H1 (cell line): ENCODE measurements at regions not wholly inside any gene's neighbourhood (a gene's known extent, or its start where the extent isn't known, plus 50 kb on each side); places are given as distances from the start of the nearest gene placed in this dataset.

Experiments used
- CTCF ChIA-PET: fragments of 300-600 bp; sonication (Branson Sonifier 250); formaldehyde crosslinking; loops from one replicate; lab custom pipeline; 2021; ENCODE audit not compliant: partially characterized antibody; lab: Charles Lee
- POLR2A ChIA-PET: fragments of 300-600 bp; sonication (Branson Sonifier 250); formaldehyde crosslinking; loops from one replicate; lab custom pipeline; 2021; ENCODE audit warnings: inconsistent platforms; ENCODE audit not compliant: partially characterized antibody; lab: Charles Lee
- DNase-seq, 2 experiments: peaks; one replicate each; pipeline versions ENCODE4 v3.0.0 to v3.0.0-alpha.2; 2010 to 2022; ENCODE audit warnings: low spot score in 2 of 2, low read depth in 1 of 2, mixed read lengths in 1 of 2
- FAIRE-seq: peaks from 2 replicates; lab custom pipeline; 2011; peaks lifted over from hg19 to GRCh38; lab: Jason Lieb, UNC
- H2AFZ ChIP-seq: 2 replicates; pipeline ENCODE4 v1.8.1; 2012; ENCODE audit warnings: low read length, inconsistent platforms
- H2AK5ac ChIP-seq: 2 replicates; pipeline ENCODE4 v1.6.1; 2013; ENCODE audit warnings: low read depth, low read length
- H2BK120ac ChIP-seq: replicated peaks from 2 replicates; pipeline ENCODE3; 2013; ENCODE audit warnings: low read depth, low read length, inconsistent platforms
- H2BK12ac ChIP-seq: 2 replicates; pipeline ENCODE4 v1.6.1; 2013; ENCODE audit warnings: low read depth, low read length
- H2BK15ac ChIP-seq: 2 replicates; pipeline ENCODE4 v1.6.1; 2013; ENCODE audit warnings: low read length
- H2BK20ac ChIP-seq: 2 replicates; pipeline ENCODE4 v1.6.1; 2013; ENCODE audit warnings: low read length
- H2BK5ac ChIP-seq: 2 replicates; pipeline ENCODE4 v1.6.1; 2013; ENCODE audit warnings: low read depth, low read length
- H3K14ac ChIP-seq: 2 replicates; pipeline ENCODE4 v1.6.1; 2013; ENCODE audit warnings: inconsistent platforms; ENCODE audit not compliant: insufficient read length
- H3K18ac ChIP-seq: 2 replicates; pipeline ENCODE4 v1.6.1; 2013; ENCODE audit warnings: low read length; ENCODE audit errors: extremely low read depth
- H3K23ac ChIP-seq: 2 replicates; pipeline ENCODE4 v1.6.1; 2013; ENCODE audit warnings: inconsistent platforms; ENCODE audit not compliant: insufficient read length
- H3K23me2 ChIP-seq: 2 replicates; pipeline ENCODE4 v1.6.1; 2013; ENCODE audit warnings: low read depth, low read length
- H3K27ac ChIP-seq: 2 replicates; pipeline ENCODE4 v1.6.1; 2011; ENCODE audit warnings: low read depth, low read length, inconsistent platforms
- H3K27me3 ChIP-seq, 4 experiments: replicated peaks in 1 of 4; 1 replicate in 1 of 4; 2 replicates in 3 of 4; pipeline versions ENCODE4 v1.6.1 to v1.8.1; 2011 to 2013; ENCODE audit warnings: low read length in 3 of 4, mild to moderate bottlenecking in 3 of 4, inconsistent platforms in 2 of 4, mixed read lengths in 2 of 4, moderate library complexity in 1 of 4; ENCODE audit not compliant: control insufficient read depth in 3 of 4, insufficient read depth in 3 of 4; ENCODE audit errors: extremely low read depth in 1 of 4
- H3K36me3 ChIP-seq, 4 experiments: 2 replicates each; pipeline versions ENCODE4 v1.6.1 to v1.8.1; 2011 to 2013; ENCODE audit warnings: mild to moderate bottlenecking in 4 of 4, low read length in 3 of 4, moderate library complexity in 2 of 4, control low read depth in 1 of 4, inconsistent platforms in 1 of 4; ENCODE audit not compliant: insufficient read depth in 4 of 4, control insufficient read depth in 2 of 4
- H3K4ac ChIP-seq: replicated peaks from 2 replicates; pipeline ENCODE3; 2013; ENCODE audit warnings: low read length, low read depth, mixed read lengths, inconsistent platforms; ENCODE audit not compliant: insufficient read length
- H3K4me1 ChIP-seq, 4 experiments: replicated peaks in 1 of 4; 1 replicate in 1 of 4; 2 replicates in 3 of 4; pipeline versions ENCODE4 v1.6.1 to v1.8.1; 2011 to 2013; ENCODE audit warnings: low read length in 3 of 4, inconsistent platforms in 2 of 4, mixed read lengths in 1 of 4; ENCODE audit not compliant: insufficient read depth in 4 of 4, control insufficient read depth in 3 of 4
- H3K4me2 ChIP-seq, 2 experiments: 2 replicates each; pipeline versions ENCODE4 v1.6.1 to v1.8.1; 2011 to 2013; ENCODE audit warnings: low read depth in 2 of 2, low read length in 2 of 2, control low read depth in 1 of 2, inconsistent platforms in 1 of 2, mild to moderate bottlenecking in 1 of 2; ENCODE audit not compliant: insufficient read depth in 1 of 2
- H3K4me3 ChIP-seq, 4 experiments: fragments of 200-600, 300-600 bp in 1 of 4; sonication (generic), shearing (Covaris generic), sonication (Bioruptor Twin) in 1 of 4; 2 replicates each; pipeline versions ENCODE4 v1.5.1 to v1.8.1; 2011 to 2016; ENCODE audit warnings: low read length in 4 of 4, low read depth in 3 of 4, control low read depth in 2 of 4, inconsistent platforms in 2 of 4, mild to moderate bottlenecking in 2 of 4, mixed read lengths in 1 of 4, moderate library complexity in 1 of 4; ENCODE audit not compliant: insufficient read depth in 2 of 4; ENCODE audit errors: extremely low read depth in 1 of 4
- H3K56ac ChIP-seq: replicated peaks from 2 replicates; pipeline ENCODE3; 2013; ENCODE audit warnings: low read depth, mild to moderate bottlenecking, mixed read lengths, low read length, inconsistent platforms; ENCODE audit not compliant: insufficient read length
- H3K79me1 ChIP-seq: 2 replicates; pipeline ENCODE4 v1.6.1; 2013; ENCODE audit warnings: low read depth, low read length, control low read depth
- H3K79me2 ChIP-seq, 2 experiments: 2 replicates each; pipeline versions ENCODE4 v1.6.1 to v1.8.1; 2012 to 2013; ENCODE audit warnings: low read length in 2 of 2, mild to moderate bottlenecking in 2 of 2, inconsistent platforms in 1 of 2; ENCODE audit not compliant: insufficient read depth in 2 of 2, control insufficient read depth in 1 of 2
- H3K9ac ChIP-seq, 4 experiments: replicated peaks in 1 of 4; 1 replicate in 1 of 4; 2 replicates in 3 of 4; pipeline versions ENCODE4 v1.6.1 to v1.8.1; 2011 to 2013; ENCODE audit warnings: low read depth in 3 of 4, low read length in 3 of 4, control low read depth in 2 of 4, mild to moderate bottlenecking in 2 of 4, moderate library complexity in 2 of 4, inconsistent platforms in 1 of 4; ENCODE audit errors: extremely low read depth in 1 of 4
- H3K9me3 ChIP-seq, 2 experiments: 2 replicates each; pipeline versions ENCODE4 v1.6.1 to v1.8.1; 2012 to 2013; ENCODE audit warnings: mild to moderate bottlenecking in 2 of 2, moderate library complexity in 2 of 2, control low read depth in 1 of 2, inconsistent platforms in 1 of 2, low read depth in 1 of 2, low read length in 1 of 2, mixed read lengths in 1 of 2; ENCODE audit not compliant: insufficient read depth in 2 of 2
- H4K20me1 ChIP-seq, 2 experiments: replicated peaks in 1 of 2; 2 replicates each; pipeline versions ENCODE3 to v1.8.1; 2011 to 2013; ENCODE audit warnings: inconsistent platforms in 2 of 2, low read length in 2 of 2, mild to moderate bottlenecking in 1 of 2; ENCODE audit not compliant: insufficient read depth in 2 of 2, control insufficient read depth in 1 of 2
- H4K5ac ChIP-seq: 2 replicates; pipeline ENCODE4 v1.6.1; 2013; ENCODE audit warnings: low read length, low read depth, mixed read lengths, inconsistent platforms; ENCODE audit not compliant: insufficient read length
- H4K8ac ChIP-seq: 2 replicates; pipeline ENCODE4 v1.8.0; 2013; ENCODE audit warnings: mild to moderate bottlenecking, moderate library complexity, low read length, inconsistent platforms; ENCODE audit not compliant: insufficient read depth; ENCODE audit errors: extremely low read depth
- H4K91ac ChIP-seq: replicated peaks from 2 replicates; pipeline ENCODE3; 2013; ENCODE audit warnings: low read length, mixed read lengths, inconsistent platforms; ENCODE audit not compliant: insufficient read length
- ASH2L ChIP-seq: fragments of 200-600, 300-600 bp; sonication (generic); IDR thresholded peaks from one replicate; pipeline ENCODE4 v1.7.1; 2017; ENCODE audit warnings: low read length
- CBX8 ChIP-seq: fragments of 300-800, 300-1000 bp; sonication (generic); IDR thresholded peaks from 2 replicates; pipeline ENCODE4 v1.7.1; 2016; ENCODE audit warnings: low read depth, low read length, borderline replicate concordance
- EP300 ChIP-seq, 2 experiments: IDR thresholded peaks; 1 replicate in 1 of 2; 2 replicates in 1 of 2; pipeline ENCODE4 v1.6.1; 2011 to 2012; ENCODE audit warnings: low read depth in 2 of 2, low read length in 2 of 2, mild to moderate bottlenecking in 2 of 2, borderline replicate concordance in 1 of 2, inconsistent platforms in 1 of 2, moderate library complexity in 1 of 2
- FOSL1 ChIP-seq: IDR thresholded peaks from 2 replicates; pipeline ENCODE4 v1.6.1; 2011; ENCODE audit warnings: mild to moderate bottlenecking, low read depth, low read length, moderate library complexity; ENCODE audit not compliant: insufficient read depth
- HDAC6 ChIP-seq: IDR thresholded peaks from one replicate; pipeline ENCODE4 v1.7.1; 2012; ENCODE audit warnings: low read depth, mild to moderate bottlenecking, inconsistent platforms, low read length, moderate library complexity
- RFX5 ChIP-seq: IDR thresholded peaks from 2 replicates; pipeline ENCODE4 v1.6.1; 2011; ENCODE audit warnings: low read depth, low read length, improper control_type of control experiment, borderline replicate concordance
- RXRA ChIP-seq: IDR thresholded peaks from 2 replicates; pipeline ENCODE4 v1.6.1; 2011; ENCODE audit warnings: low read depth, mild to moderate bottlenecking, low read length, moderate library complexity; ENCODE audit not compliant: insufficient read depth
- SP4 ChIP-seq: IDR thresholded peaks from 2 replicates; pipeline ENCODE4 v1.6.1; 2012; ENCODE audit warnings: low read length, inconsistent platforms
- TAF1 ChIP-seq: IDR thresholded peaks from 2 replicates; pipeline ENCODE4 v1.6.1; 2011; ENCODE audit warnings: mild to moderate bottlenecking, low read depth, low read length
- WGBS, 2 experiments: shearing (Covaris generic) in 1 of 2; methylation state at CpG; one replicate each; pipeline versions ENCODE4 v1.1.6 to v1.1.7; 2013 to 2015; ENCODE audit warnings: low lambda C conversion rate in 2 of 2, mixed read lengths in 2 of 2, inconsistent platforms in 1 of 2, low coverage in 1 of 2, missing lambda C conversion rate in 1 of 2; ENCODE audit not compliant: insufficient replicate concordance in 2 of 2, insufficient coverage in 1 of 2, insufficient read length in 1 of 2; ENCODE audit errors: extremely low coverage in 1 of 2, missing lambda C conversion rate in 1 of 2; 5-methylcytosine and 5-hydroxymethylcytosine counted together

- Histone ChIP-seq H4K8ac (no peak overlapping the region), H3K4ac (no peak overlapping the region), H3K23ac (no peak overlapping the region), H3K18ac (no peak overlapping the region), H3K9me3 (no peaks in the 10 kb centered on the region), H3K36me3 (no peaks in the 10 kb centered on the region), H3K4me1 (no peaks in the 10 kb centered on the region), H2BK12ac (no peak overlapping the region), H3K56ac (no peak overlapping the region), H3K27me3 (no peaks in the 10 kb centered on the region), H3K27ac (no peak overlapping the region), H3K4me2 (no peak overlapping the region), H2BK5ac (no peak overlapping the region), H3K23me2 (no peaks in the 10 kb centered on the region), H2AFZ (no peak overlapping the region), H2AK5ac (no peak overlapping the region), H2BK20ac (no peak overlapping the region), H4K91ac (no peak overlapping the region), H3K14ac (no peak overlapping the region), H4K5ac (no peak overlapping the region), H3K79me1 (no peaks in the 10 kb centered on the region), H3K79me2 (no peaks in the 10 kb centered on the region), H2BK15ac (no peak overlapping the region), H3K9ac (no peak overlapping the region)
- 96% methylated on average over 4 of the region's 4 CpGs; no CpG with 5 or more reads in 1 of the 2 experiments for WGBS, 2 experiments
- POLR2A ChIA-PET = no interaction called here
- TF ChIP-seq FOSL1 (no peak), EP300 (IDR thresholded peaks at IDR 0.05; ENCODE audit: borderline replicate concordance in 1 of 2, low read depth in 2 of 2, low read length in 2 of 2) (no peak), TAF1 (no peak), HDAC6 (no peak), RFX5 (no peak), SP4 (no peak), ASH2L (no peak), RXRA (no peak), CBX8 (no peak)
- TF ChIP-seq, all 59 proteins: peak for 0
- DNase-seq (no peak), FAIRE-seq (no peak)
- CTCF ChIA-PET = interaction anchor here (0.6 kb wide), 1 partner anchor 1312 kb away, joined by 3 read pairs; no protein-coding TSS in a partner anchor
- H2BK120ac ChIP-seq = no peak overlapping the region
- H4K20me1 ChIP-seq = no peaks in the 10 kb centered on the region
- no peak overlapping the region for H3K4me3 ChIP-seq
Measured at GRCh38 chr2:22290909-22291473, 1094.0 kb upstream of the KLHL29 start.
